ENCODE measurements at regions not wholly inside any gene's neighbourhood (a gene's known extent, or its start where the extent isn't known, plus 50 kb on each side); places are given as distances from the start of the nearest gene placed in this dataset.

GRCh38 chr7:123346766-123347165 lies 147.0 kb upstream of the SLC13A1 start:
- TF ChIP-seq, protein P1, sequence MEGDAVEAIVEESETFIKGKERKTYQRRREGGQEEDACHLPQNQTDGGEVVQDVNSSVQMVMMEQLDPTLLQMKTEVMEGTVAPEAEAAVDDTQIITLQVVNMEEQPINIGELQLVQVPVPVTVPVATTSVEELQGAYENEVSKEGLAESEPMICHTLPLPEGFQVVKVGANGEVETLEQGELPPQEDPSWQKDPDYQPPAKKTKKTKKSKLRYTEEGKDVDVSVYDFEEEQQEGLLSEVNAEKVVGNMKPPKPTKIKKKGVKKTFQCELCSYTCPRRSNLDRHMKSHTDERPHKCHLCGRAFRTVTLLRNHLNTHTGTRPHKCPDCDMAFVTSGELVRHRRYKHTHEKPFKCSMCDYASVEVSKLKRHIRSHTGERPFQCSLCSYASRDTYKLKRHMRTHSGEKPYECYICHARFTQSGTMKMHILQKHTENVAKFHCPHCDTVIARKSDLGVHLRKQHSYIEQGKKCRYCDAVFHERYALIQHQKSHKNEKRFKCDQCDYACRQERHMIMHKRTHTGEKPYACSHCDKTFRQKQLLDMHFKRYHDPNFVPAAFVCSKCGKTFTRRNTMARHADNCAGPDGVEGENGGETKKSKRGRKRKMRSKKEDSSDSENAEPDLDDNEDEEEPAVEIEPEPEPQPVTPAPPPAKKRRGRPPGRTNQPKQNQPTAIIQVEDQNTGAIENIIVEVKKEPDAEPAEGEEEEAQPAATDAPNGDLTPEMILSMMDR (IDR thresholded peaks at IDR 0.05): no peak
- TF ChIP-seq GABPA (IDR thresholded peaks at IDR 0.05; ENCODE audit: low read depth) (no peak), TCF12 (IDR thresholded peaks at IDR 0.05) (no peak), POLR2AphosphoS5 (IDR thresholded peaks at IDR 0.05; ENCODE audit: low read depth, low read length) (no peak)
- TF ChIP-seq, protein P2, sequence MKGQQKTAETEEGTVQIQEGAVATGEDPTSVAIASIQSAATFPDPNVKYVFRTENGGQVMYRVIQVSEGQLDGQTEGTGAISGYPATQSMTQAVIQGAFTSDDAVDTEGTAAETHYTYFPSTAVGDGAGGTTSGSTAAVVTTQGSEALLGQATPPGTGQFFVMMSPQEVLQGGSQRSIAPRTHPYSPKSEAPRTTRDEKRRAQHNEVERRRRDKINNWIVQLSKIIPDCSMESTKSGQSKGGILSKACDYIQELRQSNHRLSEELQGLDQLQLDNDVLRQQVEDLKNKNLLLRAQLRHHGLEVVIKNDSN (IDR thresholded peaks at IDR 0.05; ENCODE audit: borderline replicate concordance, low read depth): no peak

Data from SK-N-SH (cell line).